Spleen (tissue), 11 donors: ENCODE measurements at regions not wholly inside any gene's neighbourhood (a gene's known extent, or its start where the extent isn't known, plus 50 kb on each side); places are given as distances from the start of the nearest gene placed in this dataset.
A peak's percentile ranks its signal among the peaks of the same experiment; 100 is the strongest.

Experiments used
- DNase-seq: peaks from one replicate; pipeline ENCODE4 v3.0.0-alpha.2; 2020
- H3K27ac ChIP-seq, 8 donors: fragments of 200-600 bp; sonication (generic) in 7 of 8; 1 replicate in 4 of 8; 2 replicates in 4 of 8; pipeline versions ENCODE4 v1.5.0 to v1.8.0; 2016 to 2021; ENCODE audit warnings: inconsistent platforms in 4 of 8, mild to moderate bottlenecking in 4 of 8, moderate library complexity in 1 of 8
- H3K27me3 ChIP-seq, 7 donors: fragments of 200-600 bp; sonication (generic) in 6 of 7; replicated peaks in 1 of 7; 1 replicate in 4 of 7; 2 replicates in 3 of 7; pipeline versions ENCODE4 v1.5.0 to v1.8.0; 2016 to 2021; ENCODE audit warnings: inconsistent platforms in 3 of 7, mild to moderate bottlenecking in 1 of 7
- H3K36me3 ChIP-seq, 6 donors: fragments of 200-600 bp; sonication (generic) in 5 of 6; 1 replicate in 4 of 6; 2 replicates in 2 of 6; pipeline versions ENCODE4 v1.5.0 to v1.8.0; 2016 to 2021; ENCODE audit warnings: inconsistent platforms in 2 of 6
- H3K4me1 ChIP-seq, 6 donors: fragments of 200-600 bp; sonication (generic) in 5 of 6; 1 replicate in 3 of 6; 2 replicates in 3 of 6; pipeline versions ENCODE4 v1.5.0 to v1.8.0; 2016 to 2021; ENCODE audit warnings: inconsistent platforms in 3 of 6
- H3K4me3 ChIP-seq, 8 donors: fragments of 200-600 bp; sonication (generic) in 7 of 8; 1 replicate in 4 of 8; 2 replicates in 4 of 8; pipeline versions ENCODE4 v1.5.0 to v1.8.0; 2016 to 2021; ENCODE audit warnings: inconsistent platforms in 4 of 8, mild to moderate bottlenecking in 4 of 8, moderate library complexity in 2 of 8
- H3K9me3 ChIP-seq, 8 donors: fragments of 200-600 bp; sonication (generic) in 7 of 8; 1 replicate in 4 of 8; 2 replicates in 4 of 8; pipeline versions ENCODE4 v1.5.0 to v1.8.0; 2016 to 2021; ENCODE audit warnings: inconsistent platforms in 4 of 8
- POLR2A ChIP-seq, 3 donors: fragments of 450-650 bp; IDR thresholded peaks; one replicate each; pipeline ENCODE4 v1.5.1; 2017; ENCODE audit warnings: antibody characterized with exemption in 3 of 3, mild to moderate bottlenecking in 1 of 3
- POLR2AphosphoS5 ChIP-seq, 3 donors: sonication (generic); formaldehyde crosslinking; IDR thresholded peaks; one replicate each; pipeline ENCODE4 v1.5.1; 2017; ENCODE audit warnings: antibody characterized with exemption in 3 of 3
- WGBS, 5 donors: extraction: QIAGEN DNeasy Blood & Tissue Kit in 3 of 5; methylation state at CpG; one replicate each; pipeline versions ENCODE4 v1.1.5 to v1.1.7; 2013 to 2018; 5-methylcytosine and 5-hydroxymethylcytosine counted together
- intact Hi-C: fragments of 100-400 bp; cut with DNase I; formaldehyde crosslinking; loops from one replicate; pipeline ENCODE4 v1.15.0; 2023; ENCODE audit warnings: low total_unique reads
- TF ChIP-seq, protein P1 (sequence below), 11 experiments: fragments of 200-600 bp in 7 of 11; fragments of 450-650 bp in 4 of 11; sonication (generic) in 4 of 11; IDR thresholded peaks in 8 of 11; conservative IDR thresholded peaks in 3 of 11; 1 replicate in 7 of 11; 2 replicates in 4 of 11; pipeline versions ENCODE4 v1.4.0 to v1.8.0; 2016 to 2021; ENCODE audit warnings: antibody characterized with exemption in 11 of 11, inconsistent platforms in 4 of 11, mild to moderate bottlenecking in 1 of 11
- donor health status: healthy with polysubstance abuse.
- donor health status: DM: no; HTN: no; CAD: no; lungs with moderate emphysema.
- donor health status: DM: no; HTN: no; CAD: no.
- donor health status: Bipolar disorder and iron deficiency.
- donor health status: healthy.
- donor health status: DM: no; HTN: no; CAD: no.
- donor health status: DM: yes; HTN: yes; CAD: no.

DNA sequence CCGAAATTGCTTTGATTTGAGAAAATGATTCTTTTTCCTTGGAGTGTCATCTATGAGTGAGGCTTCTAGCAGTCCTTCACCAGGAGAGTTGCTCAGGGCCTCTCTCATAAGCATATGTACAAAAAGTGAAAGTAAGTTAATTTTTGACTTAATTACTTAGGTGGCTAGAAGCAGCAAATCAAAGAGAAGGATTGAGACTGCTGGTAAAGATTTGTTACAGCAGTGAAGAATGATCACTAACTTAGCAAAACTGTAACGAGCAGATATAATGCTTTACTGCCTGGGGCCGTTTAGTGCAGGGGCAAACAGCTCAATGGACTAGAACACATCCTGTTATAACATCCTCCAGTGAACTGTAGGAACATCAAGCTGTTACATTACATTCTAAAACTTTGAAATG is 167.8 kb upstream of the RIPOR2 start:
- Histone ChIP-seq H3K27me3 (no peaks in the 10 kb centered on the region), H3K4me3 (no peak overlapping the region), H3K27ac (no peak overlapping the region), H3K9me3 (no peaks in the 10 kb centered on the region), H3K4me1 (peaks cover 0 to 10% (median 0%) of the 10 kb centered on the region in 6 donors), H3K36me3 (peaks cover 6 to 96% (median 49%) of the 10 kb centered on the region in 6 donors)
- WGBS, 5 donors = 60 to 77% (median 73%) methylated on average over 3 of the region's 3 CpGs
- TF ChIP-seq POLR2A (IDR thresholded peaks at IDR 0.05) (no peak), POLR2AphosphoS5 (IDR thresholded peaks at IDR 0.05) (no peak)
- intact Hi-C loops = no loop called here
- DNase-seq = no peak

DNA sequence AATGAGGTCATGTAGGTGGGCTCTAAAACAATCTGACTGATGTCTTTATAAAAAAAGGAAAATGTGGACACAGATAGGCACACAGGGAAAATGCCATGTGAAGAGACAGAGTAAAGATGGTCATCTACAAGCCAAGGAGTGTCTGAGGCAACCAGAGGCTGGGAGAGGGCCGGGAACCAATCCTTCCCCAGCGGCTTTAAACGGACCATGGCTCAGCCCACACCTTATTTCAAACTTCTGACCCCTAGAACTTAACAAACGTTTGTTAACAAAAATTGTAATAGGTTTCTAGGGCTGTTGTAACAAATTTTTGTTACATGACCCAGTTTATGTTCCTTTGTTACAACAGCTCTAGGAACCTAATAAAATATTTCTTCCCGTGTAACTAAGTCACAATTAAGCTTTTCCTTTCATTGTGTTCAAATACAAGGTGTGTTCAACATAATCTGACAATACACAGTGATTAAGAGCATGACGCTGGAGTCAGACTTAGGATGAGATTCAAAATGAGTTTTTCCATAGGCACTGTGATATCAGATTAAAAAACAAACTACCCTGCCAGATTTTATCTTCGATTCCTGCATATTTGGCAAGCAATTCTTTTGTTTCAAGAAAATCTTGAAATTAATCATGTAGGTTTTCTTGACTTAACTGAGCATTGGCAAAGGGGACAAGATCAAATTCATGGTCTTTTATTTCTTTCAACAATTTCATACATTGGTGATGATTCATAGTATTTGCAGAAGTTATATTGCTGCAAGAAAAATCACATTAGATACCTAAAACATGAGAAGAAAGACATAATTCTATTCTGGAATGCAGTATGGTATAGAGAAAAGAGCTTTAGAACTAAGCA is 169.5 kb upstream of the RIPOR2 start:
- peaks cover 8 to 97% (median 61%) of the 10 kb centered on the region in 6 donors for H3K36me3 ChIP-seq
- H3K4me1 ChIP-seq = peaks cover 0 to 10% (median 0%) of the 10 kb centered on the region in 6 donors
- no peak for DNase-seq
- no peak overlapping the region for H3K27ac ChIP-seq
- TF ChIP-seq, protein P1, sequence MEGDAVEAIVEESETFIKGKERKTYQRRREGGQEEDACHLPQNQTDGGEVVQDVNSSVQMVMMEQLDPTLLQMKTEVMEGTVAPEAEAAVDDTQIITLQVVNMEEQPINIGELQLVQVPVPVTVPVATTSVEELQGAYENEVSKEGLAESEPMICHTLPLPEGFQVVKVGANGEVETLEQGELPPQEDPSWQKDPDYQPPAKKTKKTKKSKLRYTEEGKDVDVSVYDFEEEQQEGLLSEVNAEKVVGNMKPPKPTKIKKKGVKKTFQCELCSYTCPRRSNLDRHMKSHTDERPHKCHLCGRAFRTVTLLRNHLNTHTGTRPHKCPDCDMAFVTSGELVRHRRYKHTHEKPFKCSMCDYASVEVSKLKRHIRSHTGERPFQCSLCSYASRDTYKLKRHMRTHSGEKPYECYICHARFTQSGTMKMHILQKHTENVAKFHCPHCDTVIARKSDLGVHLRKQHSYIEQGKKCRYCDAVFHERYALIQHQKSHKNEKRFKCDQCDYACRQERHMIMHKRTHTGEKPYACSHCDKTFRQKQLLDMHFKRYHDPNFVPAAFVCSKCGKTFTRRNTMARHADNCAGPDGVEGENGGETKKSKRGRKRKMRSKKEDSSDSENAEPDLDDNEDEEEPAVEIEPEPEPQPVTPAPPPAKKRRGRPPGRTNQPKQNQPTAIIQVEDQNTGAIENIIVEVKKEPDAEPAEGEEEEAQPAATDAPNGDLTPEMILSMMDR (IDR thresholded peaks at IDR 0.05 in 8 of 11, conservative IDR thresholded peaks at IDR 0.05 in 3 of 11) = no peak
- TF ChIP-seq POLR2A (IDR thresholded peaks at IDR 0.05) (no peak), POLR2AphosphoS5 (IDR thresholded peaks at IDR 0.05) (no peak)
- no peaks in the 10 kb centered on the region for H3K9me3 ChIP-seq
- no peak overlapping the region for H3K4me3 ChIP-seq
- WGBS, 5 donors = 85 to 93% (median 88%) methylated on average over 7 of the region's 7 CpGs
- intact Hi-C loops = no loop called here
- no peaks in the 10 kb centered on the region for H3K27me3 ChIP-seq

- DNase-seq = no peak
- intact Hi-C loops = no loop called here
- TF ChIP-seq POLR2A (IDR thresholded peaks at IDR 0.05) (no peak), POLR2AphosphoS5 (IDR thresholded peaks at IDR 0.05) (no peak)
- TF ChIP-seq, protein P1 (IDR thresholded peaks at IDR 0.05 in 8 of 11, conservative IDR thresholded peaks at IDR 0.05 in 3 of 11) = no peak
- Histone ChIP-seq H3K27me3 (no peaks in the 10 kb centered on the region), H3K4me1 (peaks cover 0 to 22% (median 2%) of the 10 kb centered on the region in 6 donors), H3K36me3 (peaks cover 8 to 98% (median 59%) of the 10 kb centered on the region in 6 donors), H3K9me3 (no peaks in the 10 kb centered on the region), H3K27ac (no peak overlapping the region), H3K4me3 (no peak overlapping the region)
- 50 to 91% (median 83%) methylated on average over 2 of the region's 2 CpGs for WGBS, 5 donors
Observed at GRCh38 chr6:25107218-25107617, 171.5 kb upstream of the RIPOR2 start.

- intact Hi-C loops = no loop called here
- H3K4me3 ChIP-seq = no peak overlapping the region
- peaks cover 8 to 89% (median 56%) of the 10 kb centered on the region in 6 donors for H3K36me3 ChIP-seq
- peaks cover 0 to 38% (median 6%) of the 10 kb centered on the region in 6 donors for H3K4me1 ChIP-seq
- TF ChIP-seq POLR2A (IDR thresholded peaks at IDR 0.05) (no peak), POLR2AphosphoS5 (IDR thresholded peaks at IDR 0.05) (no peak)
- TF ChIP-seq, protein P1 (IDR thresholded peaks at IDR 0.05 in 8 of 11, conservative IDR thresholded peaks at IDR 0.05 in 3 of 11) = no peak
- DNase-seq = no peak
- peak overlapping the region in 3 of 8 donors; percentile 11 to 50 (median 38) for H3K27ac ChIP-seq
- no peaks in the 10 kb centered on the region for H3K9me3 ChIP-seq
- no peaks in the 10 kb centered on the region for H3K27me3 ChIP-seq
- WGBS, 5 donors = 94 to 100% (median 100%) methylated on average over 1 of the region's 1 CpG
Observed at GRCh38 chr6:25111782-25112181, 167.4 kb upstream of the CARMIL1 start.
